HepG2 (cell line): ENCODE measurements at regions not wholly inside any gene's neighbourhood (a gene's known extent, or its start where the extent isn't known, plus 50 kb on each side); places are given as distances from the start of the nearest gene placed in this dataset.

Source experiments
- ATAC-seq: fragments of 200-7000 bp; cut with Tn5 transposase; 3 replicates; pipeline ENCODE4 v1.9.1; 2020; ENCODE audit warnings: mild to moderate bottlenecking, moderate library complexity
- BruUV-seq: library from RNA; stranded (reverse); fragments of 400-500 nt; replicated peaks from 2 replicates; lab custom pipeline; 2021; lab: Mats Ljungman, UMichigan
- CTCF ChIA-PET: fragments of 300-600 bp; formaldehyde crosslinking; extraction: SDS; loops from one replicate; lab custom pipeline; 2021; ENCODE audit warnings: low total read pairs, inconsistent platforms, low intra/inter-chr PET ratio; lab: Yijun Ruan, JAX
- POLR2A ChIA-PET: fragments of 350-600 bp; sonication (Branson Sonifier 250); formaldehyde crosslinking; loops from one replicate; lab custom pipeline; 2020; ENCODE audit warnings: antibody characterized with exemption, inconsistent platforms; lab: Yijun Ruan, JAX
- DNase-seq: peaks from one replicate; pipeline ENCODE4 v3.0.0-alpha.2; 2015; ENCODE audit warnings: low spot score
- FAIRE-seq: peaks from 3 replicates; lab custom pipeline; 2011; peaks lifted over from hg19 to GRCh38; lab: Jason Lieb, UNC
- H2AFZ ChIP-seq: one replicate; pipeline ENCODE4 v1.6.1; 2011; ENCODE audit warnings: low read length, inconsistent platforms
- H3K27ac ChIP-seq: fragments of 300-600 bp; 3 replicates; pipeline ENCODE4 v1.8.0; 2011; ENCODE audit warnings: mixed run types, mild to moderate bottlenecking, mixed read lengths, low read length, inconsistent platforms; ENCODE audit not compliant: insufficient read depth; ENCODE audit errors: extremely low read length
- H3K27me3 ChIP-seq, 2 experiments: fragments of 200-600 bp in 1 of 2; 2 replicates in 1 of 2; 3 replicates in 1 of 2; pipeline versions ENCODE4 v1.6.0 to v1.8.0; 2011; ENCODE audit warnings: low read length in 2 of 2, mild to moderate bottlenecking in 2 of 2, moderate library complexity in 2 of 2, inconsistent platforms in 1 of 2; ENCODE audit not compliant: insufficient read depth in 2 of 2, control insufficient read depth in 1 of 2
- H3K36me3 ChIP-seq, 2 experiments: fragments of 200-600 bp in 1 of 2; replicated peaks in 1 of 2; 2 replicates in 1 of 2; 3 replicates in 1 of 2; pipeline versions ENCODE4 v1.5.1 to v1.8.0; 2011; ENCODE audit warnings: low read length in 2 of 2, inconsistent platforms in 1 of 2; ENCODE audit not compliant: insufficient read depth in 2 of 2, control insufficient read depth in 1 of 2
- H3K4me1 ChIP-seq: 2 replicates; pipeline ENCODE4 v1.5.1; 2012; ENCODE audit warnings: low read length, inconsistent platforms; ENCODE audit not compliant: insufficient read depth
- H3K4me2 ChIP-seq: 2 replicates; pipeline ENCODE4 v1.6.0; 2011; ENCODE audit warnings: low read depth, low read length, inconsistent platforms
- H3K4me3 ChIP-seq, 3 experiments: fragments of 200-600 bp in 1 of 3; sonication (generic), shearing (Covaris generic) in 1 of 3; replicated peaks in 1 of 3; 2 replicates each; pipeline ENCODE4 v1.5.1; 2011 to 2016; ENCODE audit warnings: low read length in 3 of 3, inconsistent platforms in 2 of 3, low read depth in 2 of 3, mild to moderate bottlenecking in 2 of 3, control low read depth in 1 of 3, mixed read lengths in 1 of 3; ENCODE audit not compliant: insufficient read depth in 1 of 3
- H3K79me2 ChIP-seq: one replicate; pipeline ENCODE4 v1.6.1; 2011; ENCODE audit warnings: low read length, inconsistent platforms; ENCODE audit not compliant: insufficient read depth
- H3K9ac ChIP-seq: 2 replicates; pipeline ENCODE4 v1.6.0; 2011; ENCODE audit warnings: mild to moderate bottlenecking, low read depth, low read length, inconsistent platforms; ENCODE audit not compliant: insufficient read depth
- H3K9me3 ChIP-seq: 2 replicates; pipeline ENCODE4 v1.5.1; 2012; ENCODE audit warnings: mild to moderate bottlenecking, low read length
- H4K20me1 ChIP-seq: 2 replicates; pipeline ENCODE4 v1.6.0; 2011; ENCODE audit warnings: inconsistent platforms, mild to moderate bottlenecking, low read length, moderate library complexity; ENCODE audit not compliant: insufficient read depth
- ARNTL ChIP-seq: sonication (generic); formaldehyde crosslinking; IDR thresholded peaks from 2 replicates; pipeline ENCODE4 v1.4.0; 2020; ENCODE audit warnings: mild to moderate bottlenecking, missing genetic modification reagents
- ATAD3A ChIP-seq: sonication (generic); formaldehyde crosslinking; IDR thresholded peaks from 2 replicates; pipeline ENCODE4 v1.4.0; 2020; ENCODE audit warnings: missing genetic modification reagents
- FLYWCH1 ChIP-seq: sonication (generic); formaldehyde crosslinking; IDR thresholded peaks from 2 replicates; pipeline ENCODE4 v1.8.1; 2023; ENCODE audit warnings: mild to moderate bottlenecking, missing genetic modification reagents
- FOXA3 ChIP-seq: IDR thresholded peaks from 2 replicates; pipeline ENCODE4 v1.6.1; 2016; ENCODE audit warnings: missing genetic modification reagents, missing compliant biosample characterization
- HMGXB4 ChIP-seq, 2 experiments: sonication (generic) in 1 of 2; formaldehyde crosslinking in 1 of 2; IDR thresholded peaks; 2 replicates each; pipeline versions ENCODE4 v1.4.0 to v1.6.1; 2018 to 2020; ENCODE audit warnings: missing genetic modification reagents in 2 of 2, borderline replicate concordance in 1 of 2, low read depth in 1 of 2, mild to moderate bottlenecking in 1 of 2, missing biosample characterization in 1 of 2
- KDM4B ChIP-seq: sonication (generic); formaldehyde crosslinking; IDR thresholded peaks from 2 replicates; pipeline ENCODE4 v1.4.0; 2020; ENCODE audit warnings: missing genetic modification reagents
- RFX1 ChIP-seq: fragments of 450-650 bp; IDR thresholded peaks from 2 replicates; pipeline ENCODE4 v1.6.1; 2017
- RFX3 ChIP-seq: IDR thresholded peaks from 2 replicates; pipeline ENCODE4 v1.6.1; 2016; ENCODE audit warnings: missing biosample characterization, missing genetic modification reagents
- SIN3A ChIP-seq: IDR thresholded peaks from 2 replicates; pipeline ENCODE4 v1.6.1; 2011; ENCODE audit warnings: low read depth, mild to moderate bottlenecking, control low read depth, low read length, borderline replicate concordance
- ZBTB25 ChIP-seq: IDR thresholded peaks from 2 replicates; pipeline ENCODE4 v1.6.1; 2018; ENCODE audit warnings: missing genetic modification reagents
- ZBTB49 ChIP-seq: sonication (generic); formaldehyde crosslinking; IDR thresholded peaks from 2 replicates; pipeline ENCODE4 v1.4.0; 2020; ENCODE audit warnings: missing genetic modification reagents, borderline replicate concordance
- ZNF430 ChIP-seq: sonication (generic); formaldehyde crosslinking; IDR thresholded peaks from 2 replicates; pipeline ENCODE4 v1.9.0; 2021; ENCODE audit warnings: mild to moderate bottlenecking, missing genetic modification reagents
- ZNF451 ChIP-seq: sonication (generic); formaldehyde crosslinking; IDR thresholded peaks from 2 replicates; pipeline ENCODE4 v1.5.0; 2020; ENCODE audit warnings: mild to moderate bottlenecking, missing genetic modification reagents
- ZNF513 ChIP-seq: sonication (generic); formaldehyde crosslinking; conservative IDR thresholded peaks from 2 replicates; pipeline ENCODE4 v1.5.0; 2020; ENCODE audit warnings: missing genetic modification reagents
- WGBS: methylation state at CpG from one replicate; pipeline ENCODE4 v1.1.6; 2017; ENCODE audit warnings: low lambda C conversion rate; 5-methylcytosine and 5-hydroxymethylcytosine counted together
- in situ Hi-C: cut with HindIII; loops from 2 replicates; pipeline ENCODE4 v1.10.0; 2017; ENCODE audit warnings: low pct_unique_long_range_greater_than_20kb; ENCODE audit not compliant: extremely low pct_ligation_motif_present
- intact Hi-C: fragments of 100-400 bp; cut with micrococcal nuclease; formaldehyde crosslinking; loops from one replicate; pipeline ENCODE4 v1.10.0; 2022; ENCODE audit not compliant: unreplicated experiment
- TF ChIP-seq, protein P1 (sequence below): sonication (generic); formaldehyde crosslinking; conservative IDR thresholded peaks from 2 replicates; pipeline ENCODE4 v1.8.0; 2022; ENCODE audit warnings: low read depth, missing genetic modification reagents

- ATAC-seq (no peak), DNase-seq (no peak), FAIRE-seq (no peak)
- H3K79me2 ChIP-seq, result no peaks in the 10 kb centered on the region
- intact Hi-C loops, result no loop called here
- no TSS peak for BruUV-seq
- in situ Hi-C loops, result no loop called here
- H3K4me1 ChIP-seq, result no peaks in the 10 kb centered on the region
- WGBS, result 4% methylated on average over 1 of the region's 1 CpG
- H3K4me2 ChIP-seq, result no peak overlapping the region
- H3K27me3 ChIP-seq, result peaks cover 0 to 4% of the 10 kb centered on the region in 2 experiments; a peak in 1 of 5 replicates
- no peak overlapping the region for H3K9ac ChIP-seq
- H3K27ac ChIP-seq, result no peak overlapping the region
- H4K20me1 ChIP-seq, result no peaks in the 10 kb centered on the region
- no peak overlapping the region for H2AFZ ChIP-seq
- POLR2A ChIA-PET, result no interaction called here
- H3K9me3 ChIP-seq, result no peaks in the 10 kb centered on the region
- no peak overlapping the region for H3K4me3 ChIP-seq
- CTCF ChIA-PET, result no interaction called here
- H3K36me3 ChIP-seq, result no peaks in the 10 kb centered on the region
- TF ChIP-seq ATAD3A (CRISPR knock-in tag), result no peak
- no peak for TF ChIP-seq ZNF451 (CRISPR knock-in tag)
- no peak for TF ChIP-seq RFX3 (CRISPR knock-in tag)
- TF ChIP-seq HMGXB4 (CRISPR knock-in tag; IDR thresholded peaks at IDR 0.05; ENCODE audit: borderline replicate concordance in 1 of 2, low read depth in 1 of 2), result no peak
- no peak for TF ChIP-seq KDM4B (CRISPR knock-in tag)
- no peak for TF ChIP-seq ZNF513 (CRISPR knock-in tag)
- no peak for TF ChIP-seq FOXA3 (CRISPR knock-in tag)
- TF ChIP-seq ZBTB49 (CRISPR knock-in tag), result no peak
- TF ChIP-seq FLYWCH1 (CRISPR knock-in tag), result no peak
- TF ChIP-seq SIN3A, result no peak
- TF ChIP-seq, protein P1, sequence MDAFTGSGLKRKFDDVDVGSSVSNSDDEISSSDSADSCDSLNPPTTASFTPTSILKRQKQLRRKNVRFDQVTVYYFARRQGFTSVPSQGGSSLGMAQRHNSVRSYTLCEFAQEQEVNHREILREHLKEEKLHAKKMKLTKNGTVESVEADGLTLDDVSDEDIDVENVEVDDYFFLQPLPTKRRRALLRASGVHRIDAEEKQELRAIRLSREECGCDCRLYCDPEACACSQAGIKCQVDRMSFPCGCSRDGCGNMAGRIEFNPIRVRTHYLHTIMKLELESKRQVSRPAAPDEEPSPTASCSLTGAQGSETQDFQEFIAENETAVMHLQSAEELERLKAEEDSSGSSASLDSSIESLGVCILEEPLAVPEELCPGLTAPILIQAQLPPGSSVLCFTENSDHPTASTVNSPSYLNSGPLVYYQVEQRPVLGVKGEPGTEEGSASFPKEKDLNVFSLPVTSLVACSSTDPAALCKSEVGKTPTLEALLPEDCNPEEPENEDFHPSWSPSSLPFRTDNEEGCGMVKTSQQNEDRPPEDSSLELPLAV, result no peak
- no peak for TF ChIP-seq RFX1
- no peak for TF ChIP-seq ZBTB25 (CRISPR knock-in tag)
- no peak for TF ChIP-seq ARNTL (CRISPR knock-in tag)
- TF ChIP-seq ZNF430, result no peak
These were observed 204.0 kb downstream of the TPBG start for GRCh38 chr6:82567621-82568020.
